H1 (cell line): ENCODE measurements at regions not wholly inside any gene's neighbourhood (a gene's known extent, or its start where the extent isn't known, plus 50 kb on each side); places are given as distances from the start of the nearest gene placed in this dataset.

Experiments
- CTCF ChIA-PET: fragments of 300-600 bp; sonication (Branson Sonifier 250); formaldehyde crosslinking; loops from one replicate; lab custom pipeline; 2021; ENCODE audit not compliant: partially characterized antibody; lab: Charles Lee
- POLR2A ChIA-PET: fragments of 300-600 bp; sonication (Branson Sonifier 250); formaldehyde crosslinking; loops from one replicate; lab custom pipeline; 2021; ENCODE audit warnings: inconsistent platforms; ENCODE audit not compliant: partially characterized antibody; lab: Charles Lee
- DNase-seq, 2 experiments: peaks; one replicate each; pipeline versions ENCODE4 v3.0.0 to v3.0.0-alpha.2; 2010 to 2022; ENCODE audit warnings: low spot score in 2 of 2, low read depth in 1 of 2, mixed read lengths in 1 of 2
- FAIRE-seq: peaks from 2 replicates; lab custom pipeline; 2011; peaks lifted over from hg19 to GRCh38; lab: Jason Lieb, UNC
- H2AFZ ChIP-seq: 2 replicates; pipeline ENCODE4 v1.8.1; 2012; ENCODE audit warnings: low read length, inconsistent platforms
- H2AK5ac ChIP-seq: 2 replicates; pipeline ENCODE4 v1.6.1; 2013; ENCODE audit warnings: low read depth, low read length
- H2BK120ac ChIP-seq: replicated peaks from 2 replicates; pipeline ENCODE3; 2013; ENCODE audit warnings: low read depth, low read length, inconsistent platforms
- H2BK12ac ChIP-seq: 2 replicates; pipeline ENCODE4 v1.6.1; 2013; ENCODE audit warnings: low read depth, low read length
- H2BK15ac ChIP-seq: 2 replicates; pipeline ENCODE4 v1.6.1; 2013; ENCODE audit warnings: low read length
- H2BK20ac ChIP-seq: 2 replicates; pipeline ENCODE4 v1.6.1; 2013; ENCODE audit warnings: low read length
- H2BK5ac ChIP-seq: 2 replicates; pipeline ENCODE4 v1.6.1; 2013; ENCODE audit warnings: low read depth, low read length
- H3K14ac ChIP-seq: 2 replicates; pipeline ENCODE4 v1.6.1; 2013; ENCODE audit warnings: inconsistent platforms; ENCODE audit not compliant: insufficient read length
- H3K18ac ChIP-seq: 2 replicates; pipeline ENCODE4 v1.6.1; 2013; ENCODE audit warnings: low read length; ENCODE audit errors: extremely low read depth
- H3K23ac ChIP-seq: 2 replicates; pipeline ENCODE4 v1.6.1; 2013; ENCODE audit warnings: inconsistent platforms; ENCODE audit not compliant: insufficient read length
- H3K23me2 ChIP-seq: 2 replicates; pipeline ENCODE4 v1.6.1; 2013; ENCODE audit warnings: low read depth, low read length
- H3K27ac ChIP-seq: 2 replicates; pipeline ENCODE4 v1.6.1; 2011; ENCODE audit warnings: low read depth, low read length, inconsistent platforms
- H3K27me3 ChIP-seq, 4 experiments: replicated peaks in 1 of 4; 1 replicate in 1 of 4; 2 replicates in 3 of 4; pipeline versions ENCODE4 v1.6.1 to v1.8.1; 2011 to 2013; ENCODE audit warnings: low read length in 3 of 4, mild to moderate bottlenecking in 3 of 4, inconsistent platforms in 2 of 4, mixed read lengths in 2 of 4, moderate library complexity in 1 of 4; ENCODE audit not compliant: control insufficient read depth in 3 of 4, insufficient read depth in 3 of 4; ENCODE audit errors: extremely low read depth in 1 of 4
- H3K36me3 ChIP-seq, 4 experiments: 2 replicates each; pipeline versions ENCODE4 v1.6.1 to v1.8.1; 2011 to 2013; ENCODE audit warnings: mild to moderate bottlenecking in 4 of 4, low read length in 3 of 4, moderate library complexity in 2 of 4, control low read depth in 1 of 4, inconsistent platforms in 1 of 4; ENCODE audit not compliant: insufficient read depth in 4 of 4, control insufficient read depth in 2 of 4
- H3K4ac ChIP-seq: replicated peaks from 2 replicates; pipeline ENCODE3; 2013; ENCODE audit warnings: low read length, low read depth, mixed read lengths, inconsistent platforms; ENCODE audit not compliant: insufficient read length
- H3K4me1 ChIP-seq, 4 experiments: replicated peaks in 1 of 4; 1 replicate in 1 of 4; 2 replicates in 3 of 4; pipeline versions ENCODE4 v1.6.1 to v1.8.1; 2011 to 2013; ENCODE audit warnings: low read length in 3 of 4, inconsistent platforms in 2 of 4, mixed read lengths in 1 of 4; ENCODE audit not compliant: insufficient read depth in 4 of 4, control insufficient read depth in 3 of 4
- H3K4me2 ChIP-seq, 2 experiments: 2 replicates each; pipeline versions ENCODE4 v1.6.1 to v1.8.1; 2011 to 2013; ENCODE audit warnings: low read depth in 2 of 2, low read length in 2 of 2, control low read depth in 1 of 2, inconsistent platforms in 1 of 2, mild to moderate bottlenecking in 1 of 2; ENCODE audit not compliant: insufficient read depth in 1 of 2
- H3K4me3 ChIP-seq, 4 experiments: fragments of 200-600, 300-600 bp in 1 of 4; sonication (generic), shearing (Covaris generic), sonication (Bioruptor Twin) in 1 of 4; 2 replicates each; pipeline versions ENCODE4 v1.5.1 to v1.8.1; 2011 to 2016; ENCODE audit warnings: low read length in 4 of 4, low read depth in 3 of 4, control low read depth in 2 of 4, inconsistent platforms in 2 of 4, mild to moderate bottlenecking in 2 of 4, mixed read lengths in 1 of 4, moderate library complexity in 1 of 4; ENCODE audit not compliant: insufficient read depth in 2 of 4; ENCODE audit errors: extremely low read depth in 1 of 4
- H3K56ac ChIP-seq: replicated peaks from 2 replicates; pipeline ENCODE3; 2013; ENCODE audit warnings: low read depth, mild to moderate bottlenecking, mixed read lengths, low read length, inconsistent platforms; ENCODE audit not compliant: insufficient read length
- H3K79me1 ChIP-seq: 2 replicates; pipeline ENCODE4 v1.6.1; 2013; ENCODE audit warnings: low read depth, low read length, control low read depth
- H3K79me2 ChIP-seq, 2 experiments: 2 replicates each; pipeline versions ENCODE4 v1.6.1 to v1.8.1; 2012 to 2013; ENCODE audit warnings: low read length in 2 of 2, mild to moderate bottlenecking in 2 of 2, inconsistent platforms in 1 of 2; ENCODE audit not compliant: insufficient read depth in 2 of 2, control insufficient read depth in 1 of 2
- H3K9ac ChIP-seq, 4 experiments: replicated peaks in 1 of 4; 1 replicate in 1 of 4; 2 replicates in 3 of 4; pipeline versions ENCODE4 v1.6.1 to v1.8.1; 2011 to 2013; ENCODE audit warnings: low read depth in 3 of 4, low read length in 3 of 4, control low read depth in 2 of 4, mild to moderate bottlenecking in 2 of 4, moderate library complexity in 2 of 4, inconsistent platforms in 1 of 4; ENCODE audit errors: extremely low read depth in 1 of 4
- H3K9me3 ChIP-seq, 2 experiments: 2 replicates each; pipeline versions ENCODE4 v1.6.1 to v1.8.1; 2012 to 2013; ENCODE audit warnings: mild to moderate bottlenecking in 2 of 2, moderate library complexity in 2 of 2, control low read depth in 1 of 2, inconsistent platforms in 1 of 2, low read depth in 1 of 2, low read length in 1 of 2, mixed read lengths in 1 of 2; ENCODE audit not compliant: insufficient read depth in 2 of 2
- H4K20me1 ChIP-seq, 2 experiments: replicated peaks in 1 of 2; 2 replicates each; pipeline versions ENCODE3 to v1.8.1; 2011 to 2013; ENCODE audit warnings: inconsistent platforms in 2 of 2, low read length in 2 of 2, mild to moderate bottlenecking in 1 of 2; ENCODE audit not compliant: insufficient read depth in 2 of 2, control insufficient read depth in 1 of 2
- H4K5ac ChIP-seq: 2 replicates; pipeline ENCODE4 v1.6.1; 2013; ENCODE audit warnings: low read length, low read depth, mixed read lengths, inconsistent platforms; ENCODE audit not compliant: insufficient read length
- H4K8ac ChIP-seq: 2 replicates; pipeline ENCODE4 v1.8.0; 2013; ENCODE audit warnings: mild to moderate bottlenecking, moderate library complexity, low read length, inconsistent platforms; ENCODE audit not compliant: insufficient read depth; ENCODE audit errors: extremely low read depth
- H4K91ac ChIP-seq: replicated peaks from 2 replicates; pipeline ENCODE3; 2013; ENCODE audit warnings: low read length, mixed read lengths, inconsistent platforms; ENCODE audit not compliant: insufficient read length
- CREB1 ChIP-seq: IDR thresholded peaks from 2 replicates; pipeline ENCODE4 v1.6.1; 2012; ENCODE audit warnings: inconsistent platforms
- EP300 ChIP-seq, 2 experiments: IDR thresholded peaks; 1 replicate in 1 of 2; 2 replicates in 1 of 2; pipeline ENCODE4 v1.6.1; 2011 to 2012; ENCODE audit warnings: low read depth in 2 of 2, low read length in 2 of 2, mild to moderate bottlenecking in 2 of 2, borderline replicate concordance in 1 of 2, inconsistent platforms in 1 of 2, moderate library complexity in 1 of 2
- KDM5A ChIP-seq: fragments of 200-600 bp; IDR thresholded peaks from 2 replicates; pipeline ENCODE4 v1.7.1; 2012; ENCODE audit warnings: mild to moderate bottlenecking, low read length, inconsistent platforms, mixed read lengths
- SAP30 ChIP-seq: fragments of 300-600 bp; sonication (generic); IDR thresholded peaks from 2 replicates; pipeline ENCODE4 v1.7.1; 2012; ENCODE audit warnings: low read length, moderate library complexity, mild to moderate bottlenecking, inconsistent platforms; ENCODE audit not compliant: insufficient read depth, insufficient replicate concordance
- WGBS, 2 experiments: shearing (Covaris generic) in 1 of 2; methylation state at CpG; one replicate each; pipeline versions ENCODE4 v1.1.6 to v1.1.7; 2013 to 2015; ENCODE audit warnings: low lambda C conversion rate in 2 of 2, mixed read lengths in 2 of 2, inconsistent platforms in 1 of 2, low coverage in 1 of 2, missing lambda C conversion rate in 1 of 2; ENCODE audit not compliant: insufficient replicate concordance in 2 of 2, insufficient coverage in 1 of 2, insufficient read length in 1 of 2; ENCODE audit errors: extremely low coverage in 1 of 2, missing lambda C conversion rate in 1 of 2; 5-methylcytosine and 5-hydroxymethylcytosine counted together

DNA sequence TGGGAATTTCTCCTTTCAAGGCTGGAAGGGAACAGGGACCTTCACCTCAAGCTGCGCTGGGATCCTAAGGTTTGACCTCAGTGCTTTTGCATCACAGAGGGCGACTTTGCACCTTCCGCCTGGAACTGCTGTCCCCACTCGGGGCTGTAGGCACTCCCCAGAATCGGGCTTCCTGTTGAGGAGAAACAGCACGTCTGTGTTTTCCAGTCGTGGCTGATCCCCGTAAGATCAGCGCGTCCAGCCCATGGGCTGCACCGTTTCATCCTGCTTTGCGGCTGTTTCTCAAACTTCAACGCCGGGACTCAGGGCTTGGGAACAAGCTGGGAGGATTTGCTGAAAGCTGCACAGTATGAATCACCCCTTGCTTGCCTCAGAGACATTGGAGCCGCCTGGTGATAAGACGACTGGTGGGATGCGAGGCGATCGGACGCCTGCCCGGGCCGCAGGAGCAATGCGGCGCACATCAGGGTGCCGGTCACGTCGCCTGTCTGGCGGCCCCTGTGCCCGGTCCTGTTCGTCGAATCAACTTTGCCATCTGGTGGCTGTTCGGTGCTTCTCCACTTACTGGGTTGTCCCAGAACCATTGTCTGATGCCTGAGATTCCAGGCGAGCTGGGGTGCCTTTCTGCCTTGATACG, 53.6 kb upstream of the FRMD1 start:
- Histone ChIP-seq H3K36me3 (no peaks in the 10 kb centered on the region), H2BK15ac (no peak overlapping the region), H3K18ac (no peak overlapping the region), H2AFZ (peak overlapping the region; percentile 47; the same call in 1 of the 2 replicates), H3K23me2 (no peaks in the 10 kb centered on the region), H3K4me3 (peak overlapping the region in 1 of 4 experiments; percentile 25; a peak in 2 of 8 replicates), H2BK20ac (peak overlapping the region; percentile 40; the same call in 1 of the 2 replicates), H2AK5ac (no peak overlapping the region), H3K27ac (no peak overlapping the region), H4K91ac (peak overlapping the region; percentile 8), H3K4ac (no peak overlapping the region), H2BK120ac (peak overlapping the region; percentile 15), H3K4me2 (peak overlapping the region; percentile 4 to 50), H4K20me1 (no peaks in the 10 kb centered on the region), H2BK5ac (peak overlapping the region; percentile 6; the same call in 1 of the 2 replicates), H3K27me3 (peaks cover 0 to 12% (median 10%) of the 10 kb centered on the region in 4 experiments; a peak in 5 of 7 replicates), H3K79me1 (no peaks in the 10 kb centered on the region), H3K9me3 (no peaks in the 10 kb centered on the region), H3K56ac (no peak overlapping the region), H3K14ac (no peak overlapping the region), H3K4me1 (peaks cover 7 to 18% (median 12%) of the 10 kb centered on the region in 4 experiments), H2BK12ac (peak overlapping the region; percentile 55; the same call in 1 of the 2 replicates), H4K5ac (no peak overlapping the region), H3K9ac (no peak overlapping the region), H3K23ac (no peak overlapping the region), H4K8ac (peak overlapping the region; percentile 81), H3K79me2 (no peaks in the 10 kb centered on the region)
- ChIA-PET CTCF (interaction anchor here (0.5 to 8.2 kb wide), 34 partner anchors 9 to 1286 kb away, joined by 3 to 73 read pairs (median 4); no protein-coding TSS in a partner anchor), POLR2A (interaction anchor here (0.9 to 2.2 kb wide), 5 partner anchors 23 to 72 kb away, joined by 3 to 5 read pairs (median 3); no protein-coding TSS in a partner anchor)
- WGBS, 2 experiments: 37% methylated on average over 33 of the region's 34 CpGs; no CpG with 5 or more reads in 1 of the 2 experiments
- DNase-seq (peak; percentile 39 to 81), FAIRE-seq (no peak)
- TF ChIP-seq EP300 (IDR thresholded peaks at IDR 0.05; ENCODE audit: borderline replicate concordance in 1 of 2, low read depth in 2 of 2, low read length in 2 of 2) (no peak), SAP30 (no peak), KDM5A (no peak), CREB1 (no peak)
